NCI-H2171 treated with DMSO at 0.1 percent for 48 hours (cell line): ENCODE measurements at regions not wholly inside any gene's neighbourhood (a gene's known extent, or its start where the extent isn't known, plus 50 kb on each side); places are given as distances from the start of the nearest gene placed in this dataset.
"Not testable (repeated sequence)": the region's sequence is repeated elsewhere in the genome, so short reads cannot be mapped to it uniquely, and the experiment has no call there.

ENCODE experiments used
- DNase-seq: peaks from one replicate; lab custom pipeline; 2025; lab: John Stamatoyannopoulos, UW

- DNase-seq, result no peak
These were observed 213.9 kb upstream of the FIGN start for GRCh38 chr2:163949693-163950092.

- DNase-seq, result no peak
These were observed 208.5 kb upstream of the FIGN start for GRCh38 chr2:163944347-163944737.

- DNase-seq, result no peak
These were observed 207.9 kb upstream of the FIGN start for GRCh38 chr2:163943403-163944346.

GRCh38 chr2:163934131-163934530 lies 198.3 kb upstream of the FIGN start:
- no peak for DNase-seq

- no peak for DNase-seq
These were observed 183.9 kb upstream of the FIGN start for GRCh38 chr2:163919717-163920116.

- DNase-seq, result not testable (repeated sequence)
These were observed 178.7 kb upstream of the FIGN start for GRCh38 chr2:163914486-163914885.

- DNase-seq, result not testable (repeated sequence)
These were observed 177.7 kb upstream of the FIGN start for GRCh38 chr2:163913532-163913944.

- no peak for DNase-seq
These were observed 173.7 kb upstream of the FIGN start for GRCh38 chr2:163909411-163910080.

- DNase-seq, result no peak
These were observed 170.6 kb upstream of the FIGN start for GRCh38 chr2:163906410-163906809.

GRCh38 chr2:163897799-163898198 lies 162.0 kb upstream of the FIGN start:
- no peak for DNase-seq

GRCh38 chr2:163893444-163893843 lies 157.6 kb upstream of the FIGN start:
- DNase-seq, result not testable (repeated sequence)

- DNase-seq, result no peak
These were observed 152.8 kb upstream of the FIGN start for GRCh38 chr2:163888591-163888990.

- no peak for DNase-seq
These were observed 151.4 kb upstream of the FIGN start for GRCh38 chr2:163887182-163887581.

GRCh38 chr2:163884416-163884815 lies 148.6 kb upstream of the FIGN start:
- no peak for DNase-seq

- no peak for DNase-seq
These were observed 142.9 kb upstream of the FIGN start for GRCh38 chr2:163878718-163879117.

- no peak for DNase-seq
These were observed 141.5 kb upstream of the FIGN start for GRCh38 chr2:163877316-163877715.

GRCh38 chr2:163863073-163863472 lies 127.3 kb upstream of the FIGN start:
- DNase-seq, result no peak

- no peak for DNase-seq
These were observed 124.1 kb upstream of the FIGN start for GRCh38 chr2:163859951-163860350.

GRCh38 chr2:163856941-163857340 lies 121.1 kb upstream of the FIGN start:
- DNase-seq, result no peak

GRCh38 chr2:163852616-163853015 lies 116.8 kb upstream of the FIGN start:
- no peak for DNase-seq

GRCh38 chr2:163849756-163850435 lies 114.1 kb upstream of the FIGN start:
- DNase-seq, result no peak

- DNase-seq, result no peak
These were observed 103.1 kb upstream of the FIGN start for GRCh38 chr2:163838890-163839289.

GRCh38 chr2:163836167-163836566 lies 100.4 kb upstream of the FIGN start:
- no peak for DNase-seq
